Smooth muscle cell (in vitro differentiated cells): ENCODE measurements at regions not wholly inside any gene's neighbourhood (a gene's known extent, or its start where the extent isn't known, plus 50 kb on each side); places are given as distances from the start of the nearest gene placed in this dataset.
"Not testable (repeated sequence)": the region's sequence is repeated elsewhere in the genome, so short reads cannot be mapped to it uniquely, and the experiment has no call there.

Source experiments
- DNase-seq: peaks from one replicate; lab custom pipeline; 2025; ENCODE audit not compliant: unreplicated experiment; lab: John Stamatoyannopoulos, UW
- H2AFZ ChIP-seq: fragments of 200-600 bp; sonication (generic); 2 replicates; pipeline ENCODE4 v1.6.0; 2016; ENCODE audit warnings: antibody characterized with exemption, low read depth, mild to moderate bottlenecking
- H3F3A ChIP-seq: fragments of 200-600 bp; sonication (generic); 2 replicates; pipeline ENCODE4 v1.6.0; 2017; ENCODE audit warnings: antibody characterized with exemption, low read depth
- H3K27ac ChIP-seq: fragments of 200-600 bp; sonication (generic); 2 replicates; pipeline ENCODE4 v1.5.1; 2016; ENCODE audit warnings: low read depth, mild to moderate bottlenecking
- H3K27me3 ChIP-seq: fragments of 200-600 bp; sonication (generic); 2 replicates; pipeline ENCODE4 v1.6.1; 2016; ENCODE audit warnings: low read depth, mild to moderate bottlenecking
- H3K36me3 ChIP-seq: fragments of 200-600 bp; sonication (generic); 2 replicates; pipeline ENCODE4 v1.5.1; 2016; ENCODE audit warnings: low read depth
- H3K4me1 ChIP-seq: fragments of 200-600 bp; sonication (generic); 2 replicates; pipeline ENCODE4 v1.5.1; 2016; ENCODE audit warnings: low read depth
- H3K4me2 ChIP-seq: fragments of 200-600 bp; sonication (generic); 2 replicates; pipeline ENCODE4 v1.6.0; 2016; ENCODE audit warnings: mild to moderate bottlenecking
- H3K4me3 ChIP-seq: fragments of 200-600 bp; sonication (generic); 2 replicates; pipeline ENCODE4 v1.5.1; 2016; ENCODE audit warnings: mild to moderate bottlenecking
- H3K79me2 ChIP-seq: fragments of 200-600 bp; sonication (generic); 2 replicates; pipeline ENCODE4 v1.6.0; 2016; ENCODE audit warnings: low read depth, mild to moderate bottlenecking
- H3K9ac ChIP-seq: fragments of 200-600 bp; sonication (generic); 2 replicates; pipeline ENCODE4 v1.6.0; 2016; ENCODE audit warnings: low read depth
- H3K9me3 ChIP-seq: fragments of 200-600 bp; sonication (generic); replicated peaks from 2 replicates; pipeline ENCODE4 v1.5.1; 2016; ENCODE audit warnings: low read depth
- H4K20me1 ChIP-seq: fragments of 200-600 bp; sonication (generic); 2 replicates; pipeline ENCODE4 v1.6.0; 2016; ENCODE audit warnings: low read depth
- WGBS: methylation state at CpG from one replicate; pipeline ENCODE4 v1.1.7; 2016; ENCODE audit warnings: low lambda C conversion rate; 5-methylcytosine and 5-hydroxymethylcytosine counted together
- TF ChIP-seq, protein P1 (sequence below): fragments of 200-600 bp; sonication (generic); IDR thresholded peaks from 2 replicates; pipeline ENCODE4 v1.5.1; 2017; ENCODE audit warnings: borderline replicate concordance, mild to moderate bottlenecking, antibody characterized with exemption; ENCODE audit not compliant: insufficient read depth, poor library complexity, severe bottlenecking

DNA sequence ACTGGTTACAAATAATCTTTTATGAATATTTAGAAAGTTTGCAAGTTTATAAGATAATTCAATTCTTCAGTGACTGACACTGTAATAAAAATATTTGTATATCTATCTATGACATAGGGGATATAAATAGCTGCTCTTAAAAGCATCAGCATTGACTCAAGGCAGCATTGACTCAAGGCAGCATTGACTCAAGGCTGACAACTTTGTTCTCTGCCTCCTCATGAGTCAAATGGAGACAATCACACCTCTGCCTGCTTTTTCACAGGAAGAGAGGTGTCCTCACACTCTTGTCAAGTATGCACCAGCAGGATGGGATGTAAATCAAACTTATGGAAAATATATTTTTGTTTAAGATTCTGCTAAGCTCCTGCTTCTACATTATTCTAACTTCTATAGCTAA, 1173.1 kb downstream of the NSUN3 start:
- no peaks in the 10 kb centered on the region for H3K27me3 ChIP-seq
- no peaks in the 10 kb centered on the region for H3F3A ChIP-seq
- no peak overlapping the region for H3K27ac ChIP-seq
- H3K4me2 ChIP-seq: no peak overlapping the region
- no peaks in the 10 kb centered on the region for H3K79me2 ChIP-seq
- no peaks in the 10 kb centered on the region for H3K4me1 ChIP-seq
- H4K20me1 ChIP-seq: no peaks in the 10 kb centered on the region
- H2AFZ ChIP-seq: no peak overlapping the region
- TF ChIP-seq, protein P1, sequence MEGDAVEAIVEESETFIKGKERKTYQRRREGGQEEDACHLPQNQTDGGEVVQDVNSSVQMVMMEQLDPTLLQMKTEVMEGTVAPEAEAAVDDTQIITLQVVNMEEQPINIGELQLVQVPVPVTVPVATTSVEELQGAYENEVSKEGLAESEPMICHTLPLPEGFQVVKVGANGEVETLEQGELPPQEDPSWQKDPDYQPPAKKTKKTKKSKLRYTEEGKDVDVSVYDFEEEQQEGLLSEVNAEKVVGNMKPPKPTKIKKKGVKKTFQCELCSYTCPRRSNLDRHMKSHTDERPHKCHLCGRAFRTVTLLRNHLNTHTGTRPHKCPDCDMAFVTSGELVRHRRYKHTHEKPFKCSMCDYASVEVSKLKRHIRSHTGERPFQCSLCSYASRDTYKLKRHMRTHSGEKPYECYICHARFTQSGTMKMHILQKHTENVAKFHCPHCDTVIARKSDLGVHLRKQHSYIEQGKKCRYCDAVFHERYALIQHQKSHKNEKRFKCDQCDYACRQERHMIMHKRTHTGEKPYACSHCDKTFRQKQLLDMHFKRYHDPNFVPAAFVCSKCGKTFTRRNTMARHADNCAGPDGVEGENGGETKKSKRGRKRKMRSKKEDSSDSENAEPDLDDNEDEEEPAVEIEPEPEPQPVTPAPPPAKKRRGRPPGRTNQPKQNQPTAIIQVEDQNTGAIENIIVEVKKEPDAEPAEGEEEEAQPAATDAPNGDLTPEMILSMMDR: no peak
- no peak for DNase-seq
- no peak overlapping the region for H3K9ac ChIP-seq
- no peak overlapping the region for H3K4me3 ChIP-seq
- H3K36me3 ChIP-seq: no peaks in the 10 kb centered on the region
- no peaks in the 10 kb centered on the region for H3K9me3 ChIP-seq

DNA sequence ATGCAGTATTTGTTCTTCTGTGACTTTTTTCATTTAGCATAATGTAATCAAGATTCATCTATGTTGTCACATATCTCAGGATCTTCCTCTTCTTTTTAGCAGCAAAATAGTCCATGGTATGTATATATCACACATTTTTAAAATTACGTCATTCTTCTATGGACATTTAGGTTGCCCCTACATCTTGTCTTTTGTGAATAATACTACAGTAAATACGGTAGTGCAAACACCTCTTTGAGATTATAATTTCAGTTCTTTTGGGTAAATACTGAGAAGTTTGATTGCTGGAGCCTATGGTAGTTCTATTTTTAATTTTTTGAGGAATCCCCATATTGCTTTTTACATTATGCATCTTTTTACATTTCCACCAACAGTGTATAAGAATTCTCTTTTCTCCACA, 1174.9 kb downstream of the NSUN3 start:
- H3K4me2 ChIP-seq: no peak overlapping the region
- no peaks in the 10 kb centered on the region for H3K4me1 ChIP-seq
- DNase-seq: no peak
- H2AFZ ChIP-seq: no peak overlapping the region
- TF ChIP-seq, protein P1: no peak
- no peak overlapping the region for H3K27ac ChIP-seq
- no peaks in the 10 kb centered on the region for H3K9me3 ChIP-seq
- H3F3A ChIP-seq: no peaks in the 10 kb centered on the region
- H3K9ac ChIP-seq: no peak overlapping the region
- WGBS: 51% methylated on average over 2 of the region's 2 CpGs
- H3K4me3 ChIP-seq: no peak overlapping the region
- H4K20me1 ChIP-seq: no peaks in the 10 kb centered on the region
- H3K27me3 ChIP-seq: no peaks in the 10 kb centered on the region
- H3K79me2 ChIP-seq: no peaks in the 10 kb centered on the region
- no peaks in the 10 kb centered on the region for H3K36me3 ChIP-seq

DNA sequence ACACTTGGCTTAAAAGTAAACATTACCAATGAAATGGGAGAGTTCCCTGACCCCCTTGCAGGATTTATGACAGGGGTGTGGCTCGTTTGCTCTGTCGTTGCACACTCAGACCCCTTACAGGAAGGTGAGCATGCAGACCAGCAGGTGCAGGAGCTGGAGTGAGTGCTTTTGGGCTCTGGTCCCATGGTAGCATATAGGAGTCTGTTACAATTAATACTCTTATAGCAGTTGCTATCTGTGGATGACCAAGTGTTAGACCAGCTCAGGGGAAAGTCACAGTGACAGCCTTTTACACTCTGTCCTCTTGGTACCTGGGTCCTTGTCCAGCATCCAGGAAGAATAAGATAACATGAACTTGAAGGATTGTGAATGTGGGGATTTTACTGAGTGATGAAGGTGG, 1177.5 kb downstream of the NSUN3 start:
- H3K79me2 ChIP-seq: no peaks in the 10 kb centered on the region
- H3F3A ChIP-seq: no peaks in the 10 kb centered on the region
- TF ChIP-seq, protein P1: no peak
- no peaks in the 10 kb centered on the region for H3K9me3 ChIP-seq
- WGBS: 87% methylated on average over 2 of the region's 2 CpGs
- H3K4me2 ChIP-seq: no peak overlapping the region
- no peak for DNase-seq
- no peak overlapping the region for H3K4me3 ChIP-seq
- H3K27ac ChIP-seq: no peak overlapping the region
- H2AFZ ChIP-seq: no peak overlapping the region
- no peaks in the 10 kb centered on the region for H4K20me1 ChIP-seq
- H3K27me3 ChIP-seq: no peaks in the 10 kb centered on the region
- no peaks in the 10 kb centered on the region for H3K4me1 ChIP-seq
- no peaks in the 10 kb centered on the region for H3K36me3 ChIP-seq
- no peak overlapping the region for H3K9ac ChIP-seq

DNA sequence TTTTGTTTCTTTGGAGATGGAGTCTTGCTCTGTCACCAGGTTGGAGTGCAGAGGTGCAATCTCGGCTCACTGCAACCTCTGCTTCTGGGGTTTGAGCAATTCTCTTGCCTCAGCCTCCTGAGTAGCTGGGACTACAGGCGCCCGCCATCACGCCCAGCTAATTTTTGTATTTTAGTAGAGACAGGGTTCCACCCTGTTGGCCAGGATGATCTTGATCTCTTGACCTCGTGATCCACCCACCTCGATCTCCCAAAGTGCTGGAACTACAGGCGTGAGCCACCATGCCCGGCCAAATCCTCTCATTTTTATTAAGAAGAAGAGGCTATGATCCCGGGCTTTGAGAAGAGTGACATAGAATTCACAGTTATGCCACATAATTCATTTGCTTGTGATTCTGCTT, 1178.4 kb downstream of the NSUN3 start:
- WGBS: 92% methylated on average over 9 of the region's 9 CpGs

More for the DNA sequence above, 1178.4 kb downstream of the NSUN3 start:
- not testable (repeated sequence) for DNase-seq, H3K9ac ChIP-seq, H3K4me3 ChIP-seq, H3K27ac ChIP-seq, H4K20me1 ChIP-seq, H3K4me2 ChIP-seq, H3F3A ChIP-seq, H3K9me3 ChIP-seq, H2AFZ ChIP-seq, H3K4me1 ChIP-seq, H3K79me2 ChIP-seq, H3K36me3 ChIP-seq, H3K27me3 ChIP-seq
